Kidney epithelial cell (primary cell): ENCODE measurements at regions not wholly inside any gene's neighbourhood (a gene's known extent, or its start where the extent isn't known, plus 50 kb on each side); places are given as distances from the start of the nearest gene placed in this dataset.
"Not testable (repeated sequence)": the region's sequence is repeated elsewhere in the genome, so short reads cannot be mapped to it uniquely, and the experiment has no call there.

Experiments used
- DNase-seq: peaks from one replicate; pipeline ENCODE4 v3.0.0-alpha.2; 2010; ENCODE audit warnings: low read depth
- H3K27me3 ChIP-seq: 2 replicates; pipeline ENCODE4 v1.6.0; 2011; ENCODE audit warnings: low read length; ENCODE audit not compliant: control insufficient read depth, insufficient read depth
- H3K36me3 ChIP-seq: 2 replicates; pipeline ENCODE4 v1.5.1; 2011; ENCODE audit warnings: low read length; ENCODE audit not compliant: control insufficient read depth, insufficient read depth
- H3K4me3 ChIP-seq: 2 replicates; pipeline ENCODE4 v1.5.1; 2011; ENCODE audit warnings: low read depth, mild to moderate bottlenecking, control low read depth, low read length
- TF ChIP-seq, protein P1 (sequence below): IDR thresholded peaks from 2 replicates; pipeline ENCODE4 v1.5.1; 2011; ENCODE audit warnings: mild to moderate bottlenecking, moderate library complexity, low read length, control low read depth, inconsistent platforms; ENCODE audit not compliant: insufficient read depth, poor library complexity, severe bottlenecking

DNA sequence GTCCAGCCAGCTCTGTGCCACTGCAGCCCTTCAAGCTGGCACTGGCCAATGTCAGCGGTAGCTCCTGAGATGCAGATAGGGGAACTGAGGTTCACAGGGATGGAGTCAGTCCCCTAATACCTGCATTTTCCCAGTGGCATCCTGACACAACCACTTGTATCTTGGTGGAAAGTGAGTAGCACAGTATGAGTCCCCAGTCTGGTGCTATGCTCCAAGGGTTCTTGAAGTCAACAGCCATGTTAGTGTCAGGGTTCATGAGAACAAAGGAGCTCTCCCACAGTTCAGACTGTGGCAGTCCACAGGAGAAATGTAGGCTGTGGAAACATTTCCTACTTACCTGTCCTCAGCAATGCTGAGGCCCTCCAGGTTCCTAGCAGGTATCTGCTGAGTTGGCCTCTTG, 115.5 kb downstream of the ZNF736 start:
- Histone ChIP-seq H3K4me3 (no peak overlapping the region), H3K36me3 (no peaks in the 10 kb centered on the region), H3K27me3 (no peaks in the 10 kb centered on the region)
- no peak for DNase-seq
- TF ChIP-seq, protein P1, sequence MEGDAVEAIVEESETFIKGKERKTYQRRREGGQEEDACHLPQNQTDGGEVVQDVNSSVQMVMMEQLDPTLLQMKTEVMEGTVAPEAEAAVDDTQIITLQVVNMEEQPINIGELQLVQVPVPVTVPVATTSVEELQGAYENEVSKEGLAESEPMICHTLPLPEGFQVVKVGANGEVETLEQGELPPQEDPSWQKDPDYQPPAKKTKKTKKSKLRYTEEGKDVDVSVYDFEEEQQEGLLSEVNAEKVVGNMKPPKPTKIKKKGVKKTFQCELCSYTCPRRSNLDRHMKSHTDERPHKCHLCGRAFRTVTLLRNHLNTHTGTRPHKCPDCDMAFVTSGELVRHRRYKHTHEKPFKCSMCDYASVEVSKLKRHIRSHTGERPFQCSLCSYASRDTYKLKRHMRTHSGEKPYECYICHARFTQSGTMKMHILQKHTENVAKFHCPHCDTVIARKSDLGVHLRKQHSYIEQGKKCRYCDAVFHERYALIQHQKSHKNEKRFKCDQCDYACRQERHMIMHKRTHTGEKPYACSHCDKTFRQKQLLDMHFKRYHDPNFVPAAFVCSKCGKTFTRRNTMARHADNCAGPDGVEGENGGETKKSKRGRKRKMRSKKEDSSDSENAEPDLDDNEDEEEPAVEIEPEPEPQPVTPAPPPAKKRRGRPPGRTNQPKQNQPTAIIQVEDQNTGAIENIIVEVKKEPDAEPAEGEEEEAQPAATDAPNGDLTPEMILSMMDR = no peak

GRCh38 chr7:64425436-64425835, 111.7 kb downstream of the ZNF736 start:
- H3K36me3 ChIP-seq, H3K27me3 ChIP-seq, H3K4me3 ChIP-seq, DNase-seq: not testable (repeated sequence)

- DNase-seq = no peak
- no peak overlapping the region for H3K4me3 ChIP-seq
- no peaks in the 10 kb centered on the region for H3K36me3 ChIP-seq
- TF ChIP-seq, protein P1 = no peak
- H3K27me3 ChIP-seq = no peaks in the 10 kb centered on the region
Measured at GRCh38 chr7:64407148-64407547, 93.4 kb downstream of the ZNF736 start.
